ENCODE measurements at regions not wholly inside any gene's neighbourhood (a gene's known extent, or its start where the extent isn't known, plus 50 kb on each side); places are given as distances from the start of the nearest gene placed in this dataset.

- TF ChIP-seq POLR2AphosphoS5 (IDR thresholded peaks at IDR 0.05; ENCODE audit: control insufficient read depth, insufficient read depth, low read depth, low read length) (no peak), ZBTB8A (IDR thresholded peaks at IDR 0.05; ENCODE audit: partially characterized antibody) (no peak), POLR2A (conservative IDR thresholded peaks at IDR 0.05) (no peak), MAZ (CRISPR knock-in tag; conservative IDR thresholded peaks at IDR 0.05 in 1 of 2, IDR thresholded peaks at IDR 0.05 in 1 of 2) (no peak), NR2C2 (CRISPR knock-in tag; IDR thresholded peaks at IDR 0.05) (no peak), NR2C2 (tag; IDR thresholded peaks at IDR 0.05) (no peak), SIN3B (IDR thresholded peaks at IDR 0.05; ENCODE audit: low read depth) (no peak), CREB3L1 (IDR thresholded peaks at IDR 0.05; ENCODE audit: borderline replicate concordance, low read depth) (no peak), EZH2 (IDR thresholded peaks at IDR 0.05; ENCODE audit: borderline replicate concordance, low read depth, low read length) (no peak), ZNF766 (CRISPR knock-in tag; conservative IDR thresholded peaks at IDR 0.05) (no peak), BDP1 (IDR thresholded peaks at IDR 0.05; ENCODE audit: insufficient read depth, insufficient read length) (no peak)
- TF ChIP-seq, protein P1, sequence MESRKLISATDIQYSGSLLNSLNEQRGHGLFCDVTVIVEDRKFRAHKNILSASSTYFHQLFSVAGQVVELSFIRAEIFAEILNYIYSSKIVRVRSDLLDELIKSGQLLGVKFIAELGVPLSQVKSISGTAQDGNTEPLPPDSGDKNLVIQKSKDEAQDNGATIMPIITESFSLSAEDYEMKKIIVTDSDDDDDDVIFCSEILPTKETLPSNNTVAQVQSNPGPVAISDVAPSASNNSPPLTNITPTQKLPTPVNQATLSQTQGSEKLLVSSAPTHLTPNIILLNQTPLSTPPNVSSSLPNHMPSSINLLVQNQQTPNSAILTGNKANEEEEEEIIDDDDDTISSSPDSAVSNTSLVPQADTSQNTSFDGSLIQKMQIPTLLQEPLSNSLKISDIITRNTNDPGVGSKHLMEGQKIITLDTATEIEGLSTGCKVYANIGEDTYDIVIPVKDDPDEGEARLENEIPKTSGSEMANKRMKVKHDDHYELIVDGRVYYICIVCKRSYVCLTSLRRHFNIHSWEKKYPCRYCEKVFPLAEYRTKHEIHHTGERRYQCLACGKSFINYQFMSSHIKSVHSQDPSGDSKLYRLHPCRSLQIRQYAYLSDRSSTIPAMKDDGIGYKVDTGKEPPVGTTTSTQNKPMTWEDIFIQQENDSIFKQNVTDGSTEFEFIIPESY (CRISPR knock-in tag; IDR thresholded peaks at IDR 0.05) = no peak
- TF ChIP-seq, protein P2, sequence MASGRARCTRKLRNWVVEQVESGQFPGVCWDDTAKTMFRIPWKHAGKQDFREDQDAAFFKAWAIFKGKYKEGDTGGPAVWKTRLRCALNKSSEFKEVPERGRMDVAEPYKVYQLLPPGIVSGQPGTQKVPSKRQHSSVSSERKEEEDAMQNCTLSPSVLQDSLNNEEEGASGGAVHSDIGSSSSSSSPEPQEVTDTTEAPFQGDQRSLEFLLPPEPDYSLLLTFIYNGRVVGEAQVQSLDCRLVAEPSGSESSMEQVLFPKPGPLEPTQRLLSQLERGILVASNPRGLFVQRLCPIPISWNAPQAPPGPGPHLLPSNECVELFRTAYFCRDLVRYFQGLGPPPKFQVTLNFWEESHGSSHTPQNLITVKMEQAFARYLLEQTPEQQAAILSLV (tag; IDR thresholded peaks at IDR 0.05) = no peak
- TF ChIP-seq, protein P3, sequence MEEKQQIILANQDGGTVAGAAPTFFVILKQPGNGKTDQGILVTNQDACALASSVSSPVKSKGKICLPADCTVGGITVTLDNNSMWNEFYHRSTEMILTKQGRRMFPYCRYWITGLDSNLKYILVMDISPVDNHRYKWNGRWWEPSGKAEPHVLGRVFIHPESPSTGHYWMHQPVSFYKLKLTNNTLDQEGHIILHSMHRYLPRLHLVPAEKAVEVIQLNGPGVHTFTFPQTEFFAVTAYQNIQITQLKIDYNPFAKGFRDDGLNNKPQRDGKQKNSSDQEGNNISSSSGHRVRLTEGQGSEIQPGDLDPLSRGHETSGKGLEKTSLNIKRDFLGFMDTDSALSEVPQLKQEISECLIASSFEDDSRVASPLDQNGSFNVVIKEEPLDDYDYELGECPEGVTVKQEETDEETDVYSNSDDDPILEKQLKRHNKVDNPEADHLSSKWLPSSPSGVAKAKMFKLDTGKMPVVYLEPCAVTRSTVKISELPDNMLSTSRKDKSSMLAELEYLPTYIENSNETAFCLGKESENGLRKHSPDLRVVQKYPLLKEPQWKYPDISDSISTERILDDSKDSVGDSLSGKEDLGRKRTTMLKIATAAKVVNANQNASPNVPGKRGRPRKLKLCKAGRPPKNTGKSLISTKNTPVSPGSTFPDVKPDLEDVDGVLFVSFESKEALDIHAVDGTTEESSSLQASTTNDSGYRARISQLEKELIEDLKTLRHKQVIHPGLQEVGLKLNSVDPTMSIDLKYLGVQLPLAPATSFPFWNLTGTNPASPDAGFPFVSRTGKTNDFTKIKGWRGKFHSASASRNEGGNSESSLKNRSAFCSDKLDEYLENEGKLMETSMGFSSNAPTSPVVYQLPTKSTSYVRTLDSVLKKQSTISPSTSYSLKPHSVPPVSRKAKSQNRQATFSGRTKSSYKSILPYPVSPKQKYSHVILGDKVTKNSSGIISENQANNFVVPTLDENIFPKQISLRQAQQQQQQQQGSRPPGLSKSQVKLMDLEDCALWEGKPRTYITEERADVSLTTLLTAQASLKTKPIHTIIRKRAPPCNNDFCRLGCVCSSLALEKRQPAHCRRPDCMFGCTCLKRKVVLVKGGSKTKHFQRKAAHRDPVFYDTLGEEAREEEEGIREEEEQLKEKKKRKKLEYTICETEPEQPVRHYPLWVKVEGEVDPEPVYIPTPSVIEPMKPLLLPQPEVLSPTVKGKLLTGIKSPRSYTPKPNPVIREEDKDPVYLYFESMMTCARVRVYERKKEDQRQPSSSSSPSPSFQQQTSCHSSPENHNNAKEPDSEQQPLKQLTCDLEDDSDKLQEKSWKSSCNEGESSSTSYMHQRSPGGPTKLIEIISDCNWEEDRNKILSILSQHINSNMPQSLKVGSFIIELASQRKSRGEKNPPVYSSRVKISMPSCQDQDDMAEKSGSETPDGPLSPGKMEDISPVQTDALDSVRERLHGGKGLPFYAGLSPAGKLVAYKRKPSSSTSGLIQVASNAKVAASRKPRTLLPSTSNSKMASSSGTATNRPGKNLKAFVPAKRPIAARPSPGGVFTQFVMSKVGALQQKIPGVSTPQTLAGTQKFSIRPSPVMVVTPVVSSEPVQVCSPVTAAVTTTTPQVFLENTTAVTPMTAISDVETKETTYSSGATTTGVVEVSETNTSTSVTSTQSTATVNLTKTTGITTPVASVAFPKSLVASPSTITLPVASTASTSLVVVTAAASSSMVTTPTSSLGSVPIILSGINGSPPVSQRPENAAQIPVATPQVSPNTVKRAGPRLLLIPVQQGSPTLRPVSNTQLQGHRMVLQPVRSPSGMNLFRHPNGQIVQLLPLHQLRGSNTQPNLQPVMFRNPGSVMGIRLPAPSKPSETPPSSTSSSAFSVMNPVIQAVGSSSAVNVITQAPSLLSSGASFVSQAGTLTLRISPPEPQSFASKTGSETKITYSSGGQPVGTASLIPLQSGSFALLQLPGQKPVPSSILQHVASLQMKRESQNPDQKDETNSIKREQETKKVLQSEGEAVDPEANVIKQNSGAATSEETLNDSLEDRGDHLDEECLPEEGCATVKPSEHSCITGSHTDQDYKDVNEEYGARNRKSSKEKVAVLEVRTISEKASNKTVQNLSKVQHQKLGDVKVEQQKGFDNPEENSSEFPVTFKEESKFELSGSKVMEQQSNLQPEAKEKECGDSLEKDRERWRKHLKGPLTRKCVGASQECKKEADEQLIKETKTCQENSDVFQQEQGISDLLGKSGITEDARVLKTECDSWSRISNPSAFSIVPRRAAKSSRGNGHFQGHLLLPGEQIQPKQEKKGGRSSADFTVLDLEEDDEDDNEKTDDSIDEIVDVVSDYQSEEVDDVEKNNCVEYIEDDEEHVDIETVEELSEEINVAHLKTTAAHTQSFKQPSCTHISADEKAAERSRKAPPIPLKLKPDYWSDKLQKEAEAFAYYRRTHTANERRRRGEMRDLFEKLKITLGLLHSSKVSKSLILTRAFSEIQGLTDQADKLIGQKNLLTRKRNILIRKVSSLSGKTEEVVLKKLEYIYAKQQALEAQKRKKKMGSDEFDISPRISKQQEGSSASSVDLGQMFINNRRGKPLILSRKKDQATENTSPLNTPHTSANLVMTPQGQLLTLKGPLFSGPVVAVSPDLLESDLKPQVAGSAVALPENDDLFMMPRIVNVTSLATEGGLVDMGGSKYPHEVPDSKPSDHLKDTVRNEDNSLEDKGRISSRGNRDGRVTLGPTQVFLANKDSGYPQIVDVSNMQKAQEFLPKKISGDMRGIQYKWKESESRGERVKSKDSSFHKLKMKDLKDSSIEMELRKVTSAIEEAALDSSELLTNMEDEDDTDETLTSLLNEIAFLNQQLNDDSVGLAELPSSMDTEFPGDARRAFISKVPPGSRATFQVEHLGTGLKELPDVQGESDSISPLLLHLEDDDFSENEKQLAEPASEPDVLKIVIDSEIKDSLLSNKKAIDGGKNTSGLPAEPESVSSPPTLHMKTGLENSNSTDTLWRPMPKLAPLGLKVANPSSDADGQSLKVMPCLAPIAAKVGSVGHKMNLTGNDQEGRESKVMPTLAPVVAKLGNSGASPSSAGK (IDR thresholded peaks at IDR 0.05) = no peak
These were observed 628.6 kb downstream of the BCOR start for GRCh38 chrX:39469126-39469525.
